ENCODE measurements at regions not wholly inside any gene's neighbourhood (a gene's known extent, or its start where the extent isn't known, plus 50 kb on each side); places are given as distances from the start of the nearest gene placed in this dataset.

DNA sequence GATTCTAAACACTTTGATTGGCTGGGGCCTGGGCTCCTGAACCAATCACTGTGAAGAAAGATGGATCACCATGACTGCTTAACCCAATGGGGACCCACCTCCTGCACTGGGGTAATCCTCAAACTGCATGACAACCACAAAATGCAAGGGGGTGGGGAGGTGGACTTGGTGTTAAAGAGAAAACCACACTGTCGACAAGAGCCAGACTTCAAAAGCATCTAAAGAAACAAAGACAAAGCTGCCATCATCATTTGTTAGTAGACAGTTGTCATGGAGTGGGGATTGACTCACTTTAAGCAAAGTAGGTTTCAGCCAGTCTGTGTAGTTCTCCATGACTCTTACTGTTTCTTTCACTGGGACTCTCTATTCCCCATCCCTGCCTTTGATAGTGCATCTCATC, 433.8 kb downstream of the PLPP3 start:
- Histone ChIP-seq H3K56ac (ENCODE audit: insufficient read length, low read depth, low read length) (no peak overlapping the region), H3K23ac (ENCODE audit: insufficient read length, low read depth, low read length) (no peak overlapping the region), H3K4me1 (ENCODE audit: insufficient read depth, low read length) (no peaks in the 10 kb centered on the region), H3K14ac (ENCODE audit: insufficient read depth, low read length) (no peak overlapping the region), H3K4ac (ENCODE audit: low read depth, low read length) (no peak overlapping the region), H3K79me2 (ENCODE audit: insufficient read depth, low read length) (no peaks in the 10 kb centered on the region), H4K91ac (ENCODE audit: insufficient read length, low read depth, low read length) (no peak overlapping the region), H4K20me1 (ENCODE audit: control insufficient read depth, insufficient read depth, insufficient read length) (no peaks in the 10 kb centered on the region), H2BK20ac (ENCODE audit: low read depth, low read length, poor library complexity, severe bottlenecking) (no peak overlapping the region), H4K5ac (ENCODE audit: insufficient read length, low read depth, low read length) (no peak overlapping the region), H3K9me3 (ENCODE audit: control insufficient read depth, low read depth, low read length) (no peaks in the 10 kb centered on the region), H2BK120ac (ENCODE audit: low read depth, low read length, poor library complexity, severe bottlenecking) (no peak overlapping the region), H3T11ph (ENCODE audit: low read length) (no peak overlapping the region), H3K79me1 (ENCODE audit: insufficient read depth, low read depth, low read length, poor library complexity, severe bottlenecking) (no peaks in the 10 kb centered on the region), H2BK5ac (ENCODE audit: insufficient read length, low read length) (no peak overlapping the region), H3K23me2 (ENCODE audit: insufficient read length, low read depth, low read length, poor library complexity, severe bottlenecking) (no peaks in the 10 kb centered on the region), H3K4me2 (ENCODE audit: insufficient read depth, insufficient read length, low read length) (no peak overlapping the region), H2BK15ac (ENCODE audit: low read depth, low read length) (no peak overlapping the region), H3K27ac (ENCODE audit: insufficient read length, low read depth, low read length) (no peak overlapping the region), H2BK12ac (ENCODE audit: insufficient read length, low read depth, low read length) (no peak overlapping the region), H3K27me3 (ENCODE audit: insufficient read depth, low read length) (no peaks in the 10 kb centered on the region), H3K9ac (ENCODE audit: extremely low read depth, insufficient read length, low read length) (no peak overlapping the region), H2AK5ac (ENCODE audit: insufficient read length, low read length) (no peak overlapping the region), H2AFZ (ENCODE audit: low read length) (no peak overlapping the region), H3K18ac (ENCODE audit: insufficient read length, low read depth, low read length) (no peak overlapping the region), H4K8ac (replicated peaks; ENCODE audit: insufficient read length, low read depth, low read length) (no peak overlapping the region)
- Mint-ChIP-seq H3K27ac (no peak overlapping the region), H3K9me3 (no peaks in the 10 kb centered on the region), H3K36me3 (ENCODE audit: insufficient read depth in 1 of 3, low read depth in 3 of 3) (no peaks in the 10 kb centered on the region), H3K27me3 (ENCODE audit: low read depth) (peaks cover 2% of the 10 kb centered on the region; the same call in 1 of the 2 replicates), H3K4me3 (no peak overlapping the region), H3K4me1 (no peaks in the 10 kb centered on the region)
- DNase-seq: no peak
- WGBS (ENCODE audit: extremely low coverage, insufficient read length, low lambda C conversion rate): no CpG with 5 or more reads among the region's 1 CpG
- TF ChIP-seq, protein P1, sequence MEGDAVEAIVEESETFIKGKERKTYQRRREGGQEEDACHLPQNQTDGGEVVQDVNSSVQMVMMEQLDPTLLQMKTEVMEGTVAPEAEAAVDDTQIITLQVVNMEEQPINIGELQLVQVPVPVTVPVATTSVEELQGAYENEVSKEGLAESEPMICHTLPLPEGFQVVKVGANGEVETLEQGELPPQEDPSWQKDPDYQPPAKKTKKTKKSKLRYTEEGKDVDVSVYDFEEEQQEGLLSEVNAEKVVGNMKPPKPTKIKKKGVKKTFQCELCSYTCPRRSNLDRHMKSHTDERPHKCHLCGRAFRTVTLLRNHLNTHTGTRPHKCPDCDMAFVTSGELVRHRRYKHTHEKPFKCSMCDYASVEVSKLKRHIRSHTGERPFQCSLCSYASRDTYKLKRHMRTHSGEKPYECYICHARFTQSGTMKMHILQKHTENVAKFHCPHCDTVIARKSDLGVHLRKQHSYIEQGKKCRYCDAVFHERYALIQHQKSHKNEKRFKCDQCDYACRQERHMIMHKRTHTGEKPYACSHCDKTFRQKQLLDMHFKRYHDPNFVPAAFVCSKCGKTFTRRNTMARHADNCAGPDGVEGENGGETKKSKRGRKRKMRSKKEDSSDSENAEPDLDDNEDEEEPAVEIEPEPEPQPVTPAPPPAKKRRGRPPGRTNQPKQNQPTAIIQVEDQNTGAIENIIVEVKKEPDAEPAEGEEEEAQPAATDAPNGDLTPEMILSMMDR (conservative IDR thresholded peaks at IDR 0.05): no peak

All from H9 (cell line).